ENCODE measurements at regions not wholly inside any gene's neighbourhood (a gene's known extent, or its start where the extent isn't known, plus 50 kb on each side); places are given as distances from the start of the nearest gene placed in this dataset.

- DNase-seq (ENCODE audit: low read depth), result no peak
- no peak for TF ChIP-seq CTCF (conservative IDR thresholded peaks at IDR 0.05; ENCODE audit: low read depth, low read length)
- no peak overlapping the region for H3K4me3 ChIP-seq (ENCODE audit: low read length)
These were observed 115.6 kb downstream of the UCHL5 start for GRCh38 chr1:192943522-192943921.

- no peak for TF ChIP-seq CTCF (conservative IDR thresholded peaks at IDR 0.05; ENCODE audit: low read depth, low read length)
- no peak overlapping the region for H3K4me3 ChIP-seq (ENCODE audit: low read length)
- no peak for DNase-seq (ENCODE audit: low read depth)
These were observed 113.6 kb downstream of the UCHL5 start for GRCh38 chr1:192945390-192946130.

DNA sequence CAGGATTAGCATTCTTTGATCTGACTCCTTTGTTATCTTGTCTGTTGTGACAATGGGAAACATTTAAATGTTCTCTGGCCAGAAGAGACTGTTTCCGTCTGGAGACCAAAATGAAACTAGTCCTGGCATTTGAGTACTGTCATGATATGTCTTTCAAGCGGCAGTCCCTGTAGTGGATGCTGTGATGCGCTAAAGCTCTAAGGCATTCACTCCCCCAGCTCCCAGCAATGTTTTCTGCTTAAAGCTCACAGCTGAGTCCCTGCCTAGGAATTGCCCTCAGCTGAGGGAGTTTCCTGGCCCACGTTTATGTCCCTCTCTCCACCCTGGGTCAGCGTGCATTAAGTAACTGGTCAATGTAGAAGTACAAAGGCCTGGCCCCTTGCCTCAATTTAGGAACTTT is 109.4 kb downstream of the UCHL5 start:
- no peak for DNase-seq (ENCODE audit: low read depth)
- no peak overlapping the region for H3K4me3 ChIP-seq (ENCODE audit: low read length)
- no peak for TF ChIP-seq CTCF (conservative IDR thresholded peaks at IDR 0.05; ENCODE audit: low read depth, low read length)

DNA sequence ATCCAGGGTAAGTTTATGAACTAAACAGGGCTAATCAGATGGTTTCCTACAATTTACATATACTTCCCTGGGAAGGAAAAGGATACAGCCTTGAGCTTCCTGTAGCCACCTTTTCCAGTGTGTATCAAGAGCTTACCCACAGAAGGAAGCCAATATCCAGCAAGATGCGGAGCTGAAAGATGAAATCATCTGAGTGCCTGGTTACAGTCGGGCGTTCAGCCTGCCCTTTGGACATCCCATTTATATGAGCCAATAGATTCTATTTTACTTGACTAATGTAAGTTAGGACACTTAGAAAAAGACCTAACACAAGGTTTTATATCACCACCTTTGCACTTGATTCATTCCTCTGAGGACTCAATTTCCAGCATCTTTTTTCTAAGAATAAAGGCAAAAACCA is 108.2 kb downstream of the UCHL5 start:
- no peak for DNase-seq (ENCODE audit: low read depth)
- TF ChIP-seq CTCF (conservative IDR thresholded peaks at IDR 0.05; ENCODE audit: low read depth, low read length), result no peak

GRCh38 chr1:192951691-192952460 is 107.3 kb downstream of the UCHL5 start:
- H3K4me3 ChIP-seq (ENCODE audit: low read length), result no peak overlapping the region
- no peak for TF ChIP-seq CTCF (conservative IDR thresholded peaks at IDR 0.05; ENCODE audit: low read depth, low read length)
- DNase-seq (ENCODE audit: low read depth), result no peak

More for the DNA sequence above, 108.2 kb downstream of the UCHL5 start:
- no peak overlapping the region for H3K4me3 ChIP-seq (ENCODE audit: low read length)

DNA sequence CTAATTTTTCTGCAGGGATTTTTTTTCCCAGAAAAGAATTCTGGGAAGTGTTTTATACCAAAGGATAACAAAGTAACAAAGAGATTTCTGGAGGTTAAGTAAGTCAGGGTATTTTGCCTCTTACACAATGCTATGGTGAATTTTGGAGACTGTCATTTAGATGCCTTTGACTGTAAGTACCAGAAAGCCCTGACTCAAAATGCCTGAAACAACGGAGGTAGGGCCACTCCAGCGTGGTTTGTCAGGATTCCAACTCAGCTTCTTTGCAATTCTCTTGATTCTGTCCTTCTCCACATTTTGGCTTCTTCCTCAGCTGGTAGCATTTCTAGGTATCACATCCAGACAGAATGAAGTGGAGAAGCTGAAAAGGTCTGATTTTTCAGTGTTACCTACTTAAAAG is 106.5 kb downstream of the UCHL5 start:
- no peak for DNase-seq (ENCODE audit: low read depth)
- no peak for TF ChIP-seq CTCF (conservative IDR thresholded peaks at IDR 0.05; ENCODE audit: low read depth, low read length)
- no peak overlapping the region for H3K4me3 ChIP-seq (ENCODE audit: low read length)
